IPS DF 4.7 (cell line): ENCODE measurements at regions not wholly inside any gene's neighbourhood (a gene's known extent, or its start where the extent isn't known, plus 50 kb on each side); places are given as distances from the start of the nearest gene placed in this dataset.
A peak's percentile ranks its signal among the peaks of the same experiment; 100 is the strongest.

Source experiments
- DNase-seq: peaks from one replicate; pipeline ENCODE4 v3.0.0-alpha.2; 2013; ENCODE audit warnings: low spot score; ENCODE audit errors: extremely low read depth

- no peak for DNase-seq
Observed at GRCh38 chr4:60128888-60129287, 1071.2 kb upstream of the ADGRL3 start.

GRCh38 chr4:60129740-60130139 is 1070.4 kb upstream of the ADGRL3 start:
- no peak for DNase-seq

GRCh38 chr4:60133375-60133774 is 1066.8 kb upstream of the ADGRL3 start:
- DNase-seq, result no peak

GRCh38 chr4:60134099-60134498 is 1066.0 kb upstream of the ADGRL3 start:
- no peak for DNase-seq

GRCh38 chr4:60155088-60155487 is 1045.0 kb upstream of the ADGRL3 start:
- no peak for DNase-seq

GRCh38 chr4:60173103-60173502 is 1027.0 kb upstream of the ADGRL3 start:
- DNase-seq, result no peak

- DNase-seq, result no peak
Observed at GRCh38 chr4:60173718-60174117, 1026.4 kb upstream of the ADGRL3 start.

GRCh38 chr4:60175241-60175640 is 1024.9 kb upstream of the ADGRL3 start:
- DNase-seq, result no peak

GRCh38 chr4:60187428-60187827 is 1012.7 kb upstream of the ADGRL3 start:
- no peak for DNase-seq

GRCh38 chr4:60189286-60189685 is 1010.8 kb upstream of the ADGRL3 start:
- DNase-seq, result no peak

- no peak for DNase-seq
Observed at GRCh38 chr4:60194214-60194613, 1005.9 kb upstream of the ADGRL3 start.

- DNase-seq, result no peak
Observed at GRCh38 chr4:60195256-60195655, 1004.9 kb upstream of the ADGRL3 start.

- peak; percentile 38 for DNase-seq
Observed at GRCh38 chr4:60201052-60201673, 999.0 kb upstream of the ADGRL3 start.

- no peak for DNase-seq
Observed at GRCh38 chr4:60209588-60209987, 990.5 kb upstream of the ADGRL3 start.

- no peak for DNase-seq
Observed at GRCh38 chr4:60215906-60216305, 984.2 kb upstream of the ADGRL3 start.

GRCh38 chr4:60216752-60217151 is 983.4 kb upstream of the ADGRL3 start:
- DNase-seq, result no peak

GRCh38 chr4:60221866-60222265 is 978.3 kb upstream of the ADGRL3 start:
- DNase-seq, result no peak

GRCh38 chr4:60223208-60223923 is 976.8 kb upstream of the ADGRL3 start:
- no peak for DNase-seq

- no peak for DNase-seq
Observed at GRCh38 chr4:60241866-60242265, 958.3 kb upstream of the ADGRL3 start.

- no peak for DNase-seq
Observed at GRCh38 chr4:60249784-60250183, 950.3 kb upstream of the ADGRL3 start.

- no peak for DNase-seq
Observed at GRCh38 chr4:60250657-60251056, 949.5 kb upstream of the ADGRL3 start.

GRCh38 chr4:60259781-60260180 is 940.3 kb upstream of the ADGRL3 start:
- no peak for DNase-seq

- DNase-seq, result no peak
Observed at GRCh38 chr4:60266505-60266904, 933.6 kb upstream of the ADGRL3 start.
